GM19455 (cell line): ENCODE measurements at regions not wholly inside any gene's neighbourhood (a gene's known extent, or its start where the extent isn't known, plus 50 kb on each side); places are given as distances from the start of the nearest gene placed in this dataset.
"Not testable (repeated sequence)": the region's sequence is repeated elsewhere in the genome, so short reads cannot be mapped to it uniquely, and the experiment has no call there.

Source experiments
- ATAC-seq: cut with Tn5 transposase; IDR thresholded peaks from one replicate; pipeline ENCODE4 v1.9.1; 2021; ENCODE audit not compliant: unreplicated experiment

DNA sequence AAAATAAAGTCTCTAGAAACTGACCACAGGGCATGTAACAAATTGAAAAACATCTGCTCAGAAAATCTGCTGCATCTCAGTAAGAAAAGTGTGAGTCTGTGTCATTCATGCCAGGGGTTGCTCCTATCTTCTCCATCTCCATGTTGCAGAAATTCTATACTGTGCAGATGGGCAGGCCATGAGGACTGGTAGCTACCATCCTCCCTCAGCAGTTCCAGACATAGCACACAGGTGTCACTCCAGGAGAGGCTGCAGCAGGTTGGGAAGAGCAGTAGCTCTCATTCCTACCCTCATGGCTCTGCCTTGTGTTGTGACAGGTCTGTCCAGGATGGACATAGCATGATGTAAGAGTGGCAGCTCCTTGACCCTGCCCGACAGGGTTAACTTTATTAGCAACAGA, 173.4 kb downstream of the NDUFS4 start:
- ATAC-seq, result no peak

DNA sequence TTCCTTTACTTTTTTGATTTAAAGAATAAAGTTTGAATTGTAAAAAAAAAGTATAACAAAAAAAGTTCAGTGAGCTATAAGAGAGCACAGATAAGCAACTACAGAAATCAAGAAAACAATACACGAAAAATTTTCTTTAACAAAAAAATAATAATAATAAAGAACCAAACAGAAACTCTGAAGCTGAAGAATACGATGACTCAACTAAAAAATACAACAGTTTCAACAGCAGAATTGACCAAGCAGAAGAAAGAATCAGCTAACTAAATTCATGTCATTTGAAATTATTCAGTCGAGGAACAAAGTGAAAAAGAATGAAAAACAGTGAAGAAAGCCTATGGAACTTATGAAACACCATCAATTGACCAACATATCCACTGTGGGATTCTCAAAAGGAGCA, 177.7 kb downstream of the NDUFS4 start:
- ATAC-seq, result no peak

DNA sequence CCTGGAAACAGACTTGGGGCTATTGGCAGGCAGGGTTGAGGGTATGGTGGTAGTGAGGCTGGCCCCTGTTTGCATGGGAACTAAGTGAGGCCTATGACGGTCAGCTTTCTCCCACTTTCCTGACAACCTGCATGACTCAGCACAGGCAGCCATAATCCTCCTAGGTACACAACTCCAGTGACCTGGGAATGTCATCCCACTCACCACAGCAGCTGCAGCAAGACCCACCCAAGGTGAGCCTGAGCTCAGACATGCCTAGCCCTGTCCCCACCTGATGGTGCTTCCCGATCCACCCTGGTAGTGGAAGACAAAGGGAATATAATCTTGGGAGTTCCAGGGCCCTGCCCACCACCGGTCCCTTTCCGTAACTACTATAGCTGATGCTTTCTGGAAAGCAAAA, 178.7 kb downstream of the NDUFS4 start:
- no peak for ATAC-seq

DNA sequence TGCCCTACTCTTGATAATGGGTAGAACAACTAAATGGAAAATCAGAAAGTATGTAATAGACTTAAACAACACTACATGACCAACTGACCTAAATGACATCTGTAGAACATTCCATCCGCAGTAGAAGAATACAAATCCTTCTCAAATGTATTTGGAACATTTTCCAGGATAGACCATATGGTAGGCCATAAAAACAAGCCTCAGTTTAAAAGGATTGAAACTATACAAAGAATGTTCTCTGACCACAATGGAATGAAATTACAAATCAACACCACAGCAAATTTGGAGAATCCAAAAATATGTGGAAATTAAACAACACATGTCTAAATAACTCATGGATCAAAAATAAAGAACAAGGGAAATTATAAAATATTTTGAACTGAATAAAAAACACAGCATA, 189.2 kb downstream of the NDUFS4 start:
- no peak for ATAC-seq

DNA sequence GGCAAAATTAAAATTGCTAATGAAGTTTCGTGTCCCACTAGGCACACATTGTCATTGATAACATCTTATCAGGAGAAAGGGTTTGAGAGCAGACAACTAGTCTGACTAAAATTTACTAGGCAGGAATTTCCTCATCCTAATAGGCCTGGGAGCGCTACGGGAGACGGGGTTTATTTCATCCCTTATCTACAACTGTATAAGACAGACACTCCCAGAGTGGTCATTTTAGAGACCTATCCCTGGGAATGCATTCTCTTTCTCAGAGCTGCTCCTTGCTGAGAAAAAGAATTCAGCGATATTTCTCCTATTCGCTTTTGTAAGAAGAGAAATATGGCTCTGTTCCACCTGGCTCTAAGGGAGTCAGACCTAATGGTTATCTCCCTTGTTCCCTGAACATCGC, 191.8 kb downstream of the NDUFS4 start:
- not testable (repeated sequence) for ATAC-seq

DNA sequence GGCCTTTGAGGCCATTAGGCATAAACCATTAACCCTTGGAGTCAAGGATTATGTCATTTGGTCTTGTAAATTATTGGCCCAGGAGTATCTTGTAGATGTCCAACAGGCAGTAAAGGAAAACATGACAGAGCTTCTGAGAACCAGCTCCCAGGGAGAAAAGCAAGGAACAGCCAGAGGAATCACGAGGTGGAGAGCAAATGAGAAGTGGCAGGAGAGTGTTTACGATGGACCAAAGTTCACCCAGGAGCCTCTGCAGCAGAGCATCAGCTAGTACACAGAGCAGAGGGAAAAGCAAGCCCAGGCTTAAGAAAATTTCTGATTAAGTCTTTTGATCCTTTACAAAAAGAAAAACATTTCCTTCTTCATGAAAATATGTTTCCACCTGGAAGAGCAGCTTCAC, 206.2 kb downstream of the NDUFS4 start:
- ATAC-seq, result no peak

DNA sequence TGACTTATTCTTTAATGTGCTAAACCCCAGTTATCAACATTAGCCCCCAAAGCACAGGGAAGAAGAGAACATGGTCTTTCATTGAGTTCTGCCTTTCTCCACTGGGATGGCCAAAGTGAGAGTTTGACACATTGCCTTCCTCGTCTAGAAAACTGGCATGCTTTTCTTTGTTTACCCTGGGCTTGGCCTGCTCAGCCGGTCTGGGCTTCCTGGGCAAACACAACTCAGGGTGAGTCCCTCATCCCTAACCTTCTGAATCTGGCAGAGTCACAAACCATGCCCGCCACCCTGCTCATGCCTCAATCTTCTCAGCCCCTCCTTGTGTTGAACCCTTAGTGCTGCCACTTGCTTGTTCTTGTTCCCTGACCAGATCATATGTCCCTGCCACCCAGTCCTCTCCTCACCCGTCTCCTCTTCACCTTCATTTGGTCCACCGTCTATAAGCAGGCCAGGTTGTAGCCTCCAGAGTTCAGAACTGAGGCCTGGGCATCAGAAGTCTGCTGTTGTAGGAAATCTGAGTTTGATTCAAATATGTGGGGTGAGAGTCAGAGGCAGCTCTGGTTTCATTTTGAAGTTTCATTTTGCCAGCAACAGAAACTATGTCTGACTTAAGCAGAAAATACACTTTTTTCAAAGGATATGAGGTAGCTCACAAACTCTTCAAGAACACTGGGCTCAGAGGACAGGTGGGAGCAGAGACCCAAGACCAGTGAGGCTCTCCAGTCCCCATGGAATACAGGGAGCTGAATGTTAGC, 217.6 kb downstream of the NDUFS4 start:
- peak; percentile 71 for ATAC-seq

DNA sequence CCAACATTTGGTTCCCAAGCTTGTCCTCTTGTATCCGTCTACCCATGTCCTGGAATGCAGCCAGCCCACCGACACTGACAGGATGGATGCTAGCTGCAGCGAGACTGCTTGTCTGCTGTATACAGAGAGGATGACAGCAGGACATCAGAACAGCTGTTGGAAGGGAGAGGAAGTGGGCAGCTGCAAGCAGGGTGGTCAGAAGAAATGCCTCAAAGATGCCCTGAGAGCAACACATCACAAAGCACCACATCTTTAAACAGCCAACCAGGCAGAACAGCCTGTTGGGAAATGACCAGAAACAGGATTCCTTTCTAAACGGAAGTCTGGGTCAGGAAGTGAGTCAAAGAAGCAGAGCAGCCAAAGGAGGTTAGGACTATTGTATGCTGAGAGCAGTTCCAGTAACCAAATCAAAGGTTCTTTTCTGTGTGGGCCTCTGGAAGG, 219.1 kb downstream of the NDUFS4 start:
- peak; percentile 58 for ATAC-seq

DNA sequence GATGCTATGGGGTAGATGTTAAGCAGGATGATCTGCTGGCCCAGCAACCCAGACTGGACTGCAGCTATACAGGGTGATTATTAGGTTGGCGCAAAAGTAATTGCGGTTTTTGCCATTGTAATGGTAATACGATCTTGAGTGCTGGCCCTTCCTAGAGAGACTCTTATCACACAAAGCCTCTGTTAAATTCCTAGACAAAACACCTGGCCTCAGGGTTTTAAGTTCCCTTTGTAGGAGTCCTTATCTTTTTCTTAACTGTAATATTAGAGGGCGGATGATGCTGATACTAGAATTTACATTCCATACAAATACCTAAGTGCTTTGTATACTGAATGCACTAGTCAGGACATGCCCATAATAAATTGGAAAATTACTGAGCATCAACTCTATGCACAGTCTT, 222.2 kb downstream of the NDUFS4 start:
- no peak for ATAC-seq

DNA sequence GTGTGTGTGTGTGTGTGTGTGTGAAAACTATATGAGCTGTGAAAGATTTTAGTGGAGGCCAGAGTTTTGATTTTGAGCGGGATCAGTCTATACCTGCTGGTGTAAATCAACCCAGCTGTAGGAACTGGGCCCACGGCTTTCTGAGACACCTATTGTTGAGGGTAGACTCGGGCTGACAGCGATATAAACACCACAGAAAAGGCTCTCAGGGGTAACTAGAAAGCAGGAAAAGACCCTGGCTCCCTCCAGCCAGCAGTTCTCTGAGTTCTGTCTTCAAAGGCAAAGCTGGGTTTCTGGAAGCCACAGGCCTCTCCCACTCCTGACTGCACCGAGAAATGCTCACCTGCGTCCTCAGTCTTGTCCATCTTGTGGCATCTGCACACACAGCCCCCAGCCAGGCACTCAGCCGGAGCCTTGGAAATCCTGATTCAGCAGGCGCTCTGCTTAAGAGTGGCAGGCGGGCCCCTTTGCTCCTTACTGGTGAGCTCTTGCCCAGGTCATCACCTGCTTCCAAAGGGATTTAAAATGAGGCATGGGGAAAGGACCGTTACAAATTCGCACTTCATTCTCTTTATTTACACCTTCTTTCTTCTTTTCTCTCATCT, 223.3 kb downstream of the NDUFS4 start:
- ATAC-seq, result no peak

DNA sequence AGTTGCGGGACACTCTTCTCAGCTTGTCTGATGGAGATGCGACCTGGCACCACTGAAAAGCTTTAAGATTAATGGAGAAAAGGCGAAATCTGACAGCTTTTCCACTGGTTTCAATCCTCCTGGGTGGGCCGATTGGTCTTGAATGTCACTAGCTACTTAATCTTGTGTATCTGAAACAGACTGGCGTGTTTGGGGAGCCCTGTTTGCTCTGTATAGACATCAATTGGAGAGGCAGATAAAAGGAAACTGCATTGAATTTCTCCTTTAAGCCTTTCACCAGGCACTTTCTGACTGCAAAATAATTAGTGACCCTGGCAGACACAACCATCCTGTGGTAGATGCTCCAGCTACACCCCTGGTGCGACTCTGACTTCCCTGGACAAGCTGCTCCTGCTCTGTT, 224.2 kb downstream of the NDUFS4 start:
- no peak for ATAC-seq

DNA sequence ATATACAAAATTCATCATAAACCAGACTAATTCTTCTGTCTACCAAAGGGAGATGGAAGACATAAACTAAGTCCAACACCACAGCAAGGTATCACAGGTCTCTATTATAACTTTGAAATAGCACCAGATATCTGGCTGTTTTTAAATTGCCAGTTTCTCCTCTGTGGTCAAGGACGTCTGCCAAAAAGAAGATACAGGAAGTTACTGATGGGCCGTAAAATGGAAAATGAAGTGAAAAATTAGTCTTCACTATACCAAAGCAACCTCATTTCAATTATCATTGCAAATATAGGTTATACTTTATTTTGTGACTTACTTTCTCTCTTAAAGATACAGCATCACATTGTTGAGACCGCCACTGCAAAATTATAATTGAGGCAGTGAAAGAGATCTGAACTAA, 225.5 kb downstream of the NDUFS4 start:
- ATAC-seq, result no peak

DNA sequence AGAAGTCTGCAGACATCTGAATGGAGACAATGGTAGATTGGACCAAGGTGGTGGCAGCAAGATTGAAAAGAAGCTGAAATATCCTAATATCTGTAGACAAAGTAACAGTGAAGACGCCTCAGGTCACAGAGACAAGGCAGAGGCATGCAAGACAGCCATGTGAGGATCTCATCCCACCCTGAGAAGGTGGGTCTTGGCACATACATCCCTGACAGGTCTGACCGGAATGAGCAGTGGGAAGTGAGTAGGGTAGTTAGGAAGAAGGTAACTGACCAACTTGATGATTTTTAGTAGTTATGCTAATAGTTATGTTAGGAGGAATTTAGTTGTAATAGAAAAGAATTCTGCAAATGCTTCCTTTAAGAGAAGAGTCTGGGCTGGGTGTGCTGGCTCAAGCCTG, 229.6 kb downstream of the NDUFS4 start:
- no peak for ATAC-seq

DNA sequence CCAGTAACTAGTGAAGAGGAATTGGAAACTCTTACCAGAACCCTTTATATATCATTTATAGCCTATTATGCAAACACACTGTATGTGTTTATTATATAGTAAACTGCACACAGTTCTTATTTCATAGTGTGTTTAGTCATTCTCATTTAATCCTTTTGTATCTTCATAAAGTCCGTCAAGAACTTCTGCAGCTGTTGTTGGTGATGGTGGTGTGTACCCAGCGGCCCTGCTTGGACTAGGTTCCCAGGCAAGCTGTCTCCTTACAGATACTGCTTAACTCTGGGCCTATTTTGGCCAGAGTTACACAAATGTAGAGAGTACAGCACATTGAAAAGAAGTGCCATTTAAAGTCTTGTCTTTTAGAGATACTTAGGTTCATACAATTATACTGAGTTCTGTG, 231.9 kb downstream of the NDUFS4 start:
- no peak for ATAC-seq

DNA sequence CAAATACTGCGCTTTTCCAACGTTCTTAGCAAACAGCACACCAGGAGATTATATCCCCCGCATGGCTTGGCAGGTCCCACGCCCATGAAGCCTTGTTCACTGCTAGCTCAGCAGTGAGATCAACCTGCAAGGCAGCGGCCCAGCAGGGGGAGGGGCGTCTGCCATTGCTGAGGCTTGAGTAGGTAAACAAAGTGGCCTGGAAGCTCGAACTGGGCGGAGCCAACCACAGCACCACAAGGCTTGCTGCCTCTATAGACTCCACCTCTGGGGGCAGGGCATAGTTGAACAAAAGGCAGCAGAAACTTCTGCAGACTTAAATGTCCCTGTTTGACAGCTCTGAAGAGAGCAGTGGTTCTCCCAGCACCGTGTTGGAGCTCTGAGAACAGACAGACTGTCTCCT, 239.2 kb downstream of the NDUFS4 start:
- ATAC-seq, result not testable (repeated sequence)

DNA sequence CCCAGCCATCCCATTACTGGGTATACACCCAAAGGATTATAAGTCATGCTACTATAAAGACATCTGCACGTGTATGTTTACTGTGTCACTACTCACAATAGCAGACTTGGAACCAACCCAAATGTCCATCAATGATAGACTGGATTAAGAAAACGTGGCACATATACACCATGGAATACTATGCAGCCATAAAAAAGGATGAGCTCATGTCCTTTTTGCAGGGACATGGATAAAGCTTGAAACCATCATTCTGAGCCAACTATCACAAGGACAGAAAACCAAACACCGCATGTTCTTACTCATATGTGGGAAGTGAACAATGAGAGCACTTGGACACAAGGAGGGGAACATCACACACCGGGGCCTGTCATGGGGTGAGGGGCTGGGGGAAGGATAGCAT, 248.0 kb downstream of the NDUFS4 start:
- not testable (repeated sequence) for ATAC-seq

DNA sequence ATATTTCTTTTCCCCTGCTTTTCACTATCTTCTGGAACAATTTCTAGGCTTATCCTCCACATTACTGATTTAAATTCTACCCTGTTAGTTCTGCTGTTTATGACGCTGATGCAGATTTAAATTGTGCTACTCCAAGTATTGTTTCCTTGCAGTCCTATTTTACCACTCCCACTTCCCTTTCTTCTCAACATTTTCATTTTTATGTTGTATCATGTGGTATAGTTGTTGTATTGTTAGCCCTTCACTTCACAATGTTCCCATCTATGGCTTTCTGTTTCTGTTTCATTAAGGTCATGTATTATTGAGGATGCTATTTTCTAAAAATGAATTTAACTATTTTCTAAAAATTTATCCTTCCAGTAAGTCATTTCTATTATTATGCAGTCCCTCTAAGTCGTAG, 254.4 kb downstream of the NDUFS4 start:
- peak; percentile 62 for ATAC-seq

DNA sequence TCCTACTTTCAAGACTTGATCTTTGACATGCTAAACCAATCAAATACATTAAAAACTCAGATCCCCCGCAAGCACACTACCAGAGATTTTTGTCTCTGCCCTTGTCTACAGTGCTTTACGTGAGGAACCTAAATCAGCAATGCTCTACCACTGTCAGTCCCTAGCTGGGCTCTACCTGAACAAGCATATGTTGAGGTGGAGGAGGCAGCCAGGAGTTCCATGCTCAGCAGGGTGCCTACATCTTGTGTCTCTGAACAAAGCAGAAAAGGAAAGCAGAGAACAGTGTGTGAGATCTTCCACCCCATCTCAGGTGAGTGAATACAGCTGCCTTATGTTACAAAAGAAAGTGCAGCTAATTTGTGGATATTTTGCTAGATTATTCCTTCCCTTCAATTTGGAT, 255.0 kb downstream of the NDUFS4 start:
- ATAC-seq, result no peak

DNA sequence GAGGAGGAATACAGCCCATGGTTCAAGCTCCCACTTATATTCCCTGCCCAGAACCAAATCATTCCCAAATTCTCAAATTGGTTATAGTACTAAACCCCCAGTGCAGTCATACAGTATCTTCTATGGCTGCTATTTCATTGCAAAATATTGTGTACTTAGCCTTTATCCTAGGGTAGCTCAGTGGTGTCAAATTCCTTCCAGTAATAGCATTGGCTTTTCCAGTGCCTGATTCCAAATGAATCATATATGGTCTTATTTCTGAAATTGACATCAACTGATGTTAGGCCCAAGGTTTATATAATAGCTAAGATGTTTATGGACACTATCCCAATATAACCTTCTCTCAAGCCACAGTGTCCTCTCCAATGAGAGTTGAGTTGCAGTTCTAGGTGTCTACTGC, 256.7 kb downstream of the NDUFS4 start:
- ATAC-seq, result no peak

DNA sequence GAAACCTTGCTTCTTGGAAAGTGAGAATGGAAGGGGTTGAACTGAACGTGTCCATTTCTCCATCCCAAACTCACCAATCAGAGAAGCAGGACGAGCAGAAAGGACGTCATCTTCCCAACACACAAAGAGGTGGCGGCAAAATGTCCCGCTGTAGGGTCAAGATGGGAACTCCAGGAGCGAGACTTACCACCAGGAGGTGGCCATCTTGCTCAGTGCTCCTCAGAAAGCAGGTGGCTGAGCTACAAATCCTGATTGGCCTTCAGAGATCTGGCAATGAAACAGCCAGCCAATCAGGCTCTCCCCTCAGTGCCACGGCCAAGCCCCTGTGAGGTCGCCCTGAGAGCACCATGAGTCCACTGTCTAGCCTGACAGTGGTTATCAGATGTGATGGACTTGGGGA, 259.0 kb downstream of the NDUFS4 start:
- no peak for ATAC-seq

DNA sequence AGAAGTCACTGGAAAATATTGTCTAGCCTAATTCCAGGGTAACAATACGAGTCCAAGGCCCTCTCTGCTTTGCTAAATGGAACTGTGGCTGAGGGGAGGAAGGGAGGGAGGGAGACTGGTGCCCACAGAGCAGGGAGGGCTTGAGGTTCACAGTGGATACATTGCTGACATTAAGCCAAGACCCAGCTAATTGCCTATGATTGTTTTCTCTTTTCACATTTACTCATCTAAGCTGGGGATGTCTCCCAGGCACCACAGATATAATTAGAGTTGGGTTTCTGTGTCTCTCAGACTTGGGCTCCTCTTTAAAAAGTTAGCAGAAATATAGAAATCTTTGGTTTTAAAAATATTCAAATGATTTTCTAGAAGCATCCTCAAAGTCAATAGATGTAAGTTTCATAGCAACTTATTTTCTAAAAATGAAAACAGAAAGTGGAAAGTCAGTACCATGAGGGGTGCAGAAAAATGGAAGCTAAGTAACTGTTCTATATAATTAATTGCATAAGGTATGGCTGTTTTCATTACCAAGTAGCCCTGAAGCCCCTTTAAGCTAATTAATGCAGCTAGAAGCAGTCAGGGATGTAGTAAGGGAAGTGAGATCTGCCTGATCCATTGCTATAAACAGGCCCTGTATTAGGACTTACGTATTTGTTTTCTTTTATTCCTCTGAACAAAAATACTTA, 259.8 kb downstream of the NDUFS4 start:
- ATAC-seq, result peak; percentile 62

DNA sequence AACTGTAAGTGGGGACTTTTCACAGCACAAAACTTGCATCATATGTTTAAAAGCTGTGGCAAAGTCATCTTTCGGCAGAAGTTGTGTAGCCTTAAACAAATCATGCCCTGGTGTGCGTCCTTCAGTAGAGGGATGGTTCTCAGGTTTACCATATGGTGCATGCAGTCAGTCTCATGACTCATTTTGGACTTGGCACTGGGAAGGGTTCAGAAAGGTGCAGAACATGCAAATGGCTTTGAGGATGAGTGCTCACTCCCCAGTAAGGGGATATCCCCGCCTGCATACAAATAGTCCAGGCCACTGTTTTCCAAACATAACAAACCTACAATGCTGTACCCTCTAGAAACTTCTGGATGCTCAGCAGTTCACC, 260.3 kb downstream of the NDUFS4 start:
- ATAC-seq, result peak; percentile 88
